GM21737 (cell line): ENCODE measurements at regions not wholly inside any gene's neighbourhood (a gene's known extent, or its start where the extent isn't known, plus 50 kb on each side); places are given as distances from the start of the nearest gene placed in this dataset.

Experiments used
- ATAC-seq: cut with Tn5 transposase; IDR thresholded peaks from one replicate; pipeline ENCODE4 v1.9.1; 2021; ENCODE audit warnings: mild to moderate bottlenecking, moderate library complexity; ENCODE audit not compliant: unreplicated experiment

GRCh38 chr10:43728425-43728824, 79.7 kb upstream of the ZNF32 start:
- no peak for ATAC-seq

GRCh38 chr10:43727935-43728334, 79.3 kb upstream of the ZNF32 start:
- ATAC-seq: no peak

- no peak for ATAC-seq
Measured at GRCh38 chr10:43715334-43715733, 66.7 kb upstream of the ZNF32 start.

- no peak for ATAC-seq
Measured at GRCh38 chr10:43712821-43713584, 64.3 kb upstream of the ZNF32 start.

- no peak for ATAC-seq
Measured at GRCh38 chr10:43710772-43711471, 62.2 kb upstream of the ZNF32 start.

- no peak for ATAC-seq
Measured at GRCh38 chr10:43708262-43708661, 59.6 kb upstream of the ZNF32 start.

GRCh38 chr10:43707770-43708169, 59.1 kb upstream of the ZNF32 start:
- no peak for ATAC-seq

- no peak for ATAC-seq
Measured at GRCh38 chr10:43706166-43706565, 57.5 kb upstream of the ZNF32 start.

- no peak for ATAC-seq
Measured at GRCh38 chr10:43703286-43703685, 54.6 kb upstream of the ZNF32 start.

- ATAC-seq: no peak
Measured at GRCh38 chr10:43702936-43703281, 54.2 kb upstream of the ZNF32 start.

GRCh38 chr10:43702213-43702935, 53.7 kb upstream of the ZNF32 start:
- ATAC-seq: no peak

GRCh38 chr10:43701295-43701694, 52.6 kb upstream of the ZNF32 start:
- ATAC-seq: no peak

GRCh38 chr10:43700306-43700705, 51.6 kb upstream of the ZNF32 start:
- ATAC-seq: no peak

GRCh38 chr10:43699516-43699915, 50.8 kb upstream of the ZNF32 start:
- no peak for ATAC-seq
